RWPE2 (cell line): ENCODE measurements at regions not wholly inside any gene's neighbourhood (a gene's known extent, or its start where the extent isn't known, plus 50 kb on each side); places are given as distances from the start of the nearest gene placed in this dataset.
A peak's percentile ranks its signal among the peaks of the same experiment; 100 is the strongest.

Source experiments
- ATAC-seq: fragments of 200-7000 bp; cut with Tn5 transposase; 3 replicates; pipeline ENCODE4 v1.9.1; 2021; ENCODE audit warnings: low read depth
- DNase-seq: peaks from one replicate; pipeline ENCODE4 v3.0.0-alpha.2; 2020; ENCODE audit warnings: low spot score
- H3K27ac ChIP-seq: fragments of 450-650 bp; 2 replicates; pipeline ENCODE4 v1.5.1; 2017; ENCODE audit warnings: mild to moderate bottlenecking; ENCODE audit not compliant: poor library complexity, severe bottlenecking
- H3K27me3 ChIP-seq: fragments of 250-450 bp; sonication (Bioruptor Pico); 2 replicates; pipeline ENCODE4 v1.5.1; 2021; ENCODE audit warnings: mild to moderate bottlenecking, moderate library complexity; ENCODE audit not compliant: insufficient read depth, poor library complexity, severe bottlenecking
- H3K36me3 ChIP-seq: fragments of 250-450 bp; sonication (Bioruptor Pico); 2 replicates; pipeline ENCODE4 v1.5.1; 2020; ENCODE audit warnings: low read depth, mild to moderate bottlenecking, moderate library complexity
- H3K4me1 ChIP-seq: fragments of 250-450 bp; sonication (Bioruptor Pico); 2 replicates; pipeline ENCODE4 v1.5.1; 2021; ENCODE audit warnings: mild to moderate bottlenecking, moderate library complexity; ENCODE audit not compliant: insufficient read depth, poor library complexity, severe bottlenecking
- H3K4me3 ChIP-seq: fragments of 250-450 bp; sonication (Bioruptor Pico); 2 replicates; pipeline ENCODE4 v1.5.1; 2021; ENCODE audit warnings: mild to moderate bottlenecking, moderate library complexity; ENCODE audit not compliant: severe bottlenecking
- H3K9me3 ChIP-seq: fragments of 250-450 bp; sonication (Bioruptor Pico); 2 replicates; pipeline ENCODE4 v1.5.1; 2021; ENCODE audit warnings: mild to moderate bottlenecking, moderate library complexity; ENCODE audit not compliant: severe bottlenecking
- TF ChIP-seq, protein P1 (sequence below): fragments of 450-650 bp; IDR thresholded peaks from one replicate; pipeline ENCODE4 v1.5.1; 2017; ENCODE audit warnings: mild to moderate bottlenecking, moderate library complexity; ENCODE audit not compliant: poor library complexity, severe bottlenecking

GRCh38 chr5:92525131-92525530, 1055.9 kb downstream of the NR2F1-AS1 start:
- H3K9me3 ChIP-seq, result no peaks in the 10 kb centered on the region
- H3K27ac ChIP-seq, result no peak overlapping the region
- no peak for ATAC-seq
- H3K36me3 ChIP-seq, result no peaks in the 10 kb centered on the region
- H3K4me3 ChIP-seq, result no peak overlapping the region
- TF ChIP-seq, protein P1, sequence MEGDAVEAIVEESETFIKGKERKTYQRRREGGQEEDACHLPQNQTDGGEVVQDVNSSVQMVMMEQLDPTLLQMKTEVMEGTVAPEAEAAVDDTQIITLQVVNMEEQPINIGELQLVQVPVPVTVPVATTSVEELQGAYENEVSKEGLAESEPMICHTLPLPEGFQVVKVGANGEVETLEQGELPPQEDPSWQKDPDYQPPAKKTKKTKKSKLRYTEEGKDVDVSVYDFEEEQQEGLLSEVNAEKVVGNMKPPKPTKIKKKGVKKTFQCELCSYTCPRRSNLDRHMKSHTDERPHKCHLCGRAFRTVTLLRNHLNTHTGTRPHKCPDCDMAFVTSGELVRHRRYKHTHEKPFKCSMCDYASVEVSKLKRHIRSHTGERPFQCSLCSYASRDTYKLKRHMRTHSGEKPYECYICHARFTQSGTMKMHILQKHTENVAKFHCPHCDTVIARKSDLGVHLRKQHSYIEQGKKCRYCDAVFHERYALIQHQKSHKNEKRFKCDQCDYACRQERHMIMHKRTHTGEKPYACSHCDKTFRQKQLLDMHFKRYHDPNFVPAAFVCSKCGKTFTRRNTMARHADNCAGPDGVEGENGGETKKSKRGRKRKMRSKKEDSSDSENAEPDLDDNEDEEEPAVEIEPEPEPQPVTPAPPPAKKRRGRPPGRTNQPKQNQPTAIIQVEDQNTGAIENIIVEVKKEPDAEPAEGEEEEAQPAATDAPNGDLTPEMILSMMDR, result no peak
- H3K4me1 ChIP-seq, result peaks cover 2% of the 10 kb centered on the region
- no peaks in the 10 kb centered on the region for H3K27me3 ChIP-seq
- no peak for DNase-seq

DNA sequence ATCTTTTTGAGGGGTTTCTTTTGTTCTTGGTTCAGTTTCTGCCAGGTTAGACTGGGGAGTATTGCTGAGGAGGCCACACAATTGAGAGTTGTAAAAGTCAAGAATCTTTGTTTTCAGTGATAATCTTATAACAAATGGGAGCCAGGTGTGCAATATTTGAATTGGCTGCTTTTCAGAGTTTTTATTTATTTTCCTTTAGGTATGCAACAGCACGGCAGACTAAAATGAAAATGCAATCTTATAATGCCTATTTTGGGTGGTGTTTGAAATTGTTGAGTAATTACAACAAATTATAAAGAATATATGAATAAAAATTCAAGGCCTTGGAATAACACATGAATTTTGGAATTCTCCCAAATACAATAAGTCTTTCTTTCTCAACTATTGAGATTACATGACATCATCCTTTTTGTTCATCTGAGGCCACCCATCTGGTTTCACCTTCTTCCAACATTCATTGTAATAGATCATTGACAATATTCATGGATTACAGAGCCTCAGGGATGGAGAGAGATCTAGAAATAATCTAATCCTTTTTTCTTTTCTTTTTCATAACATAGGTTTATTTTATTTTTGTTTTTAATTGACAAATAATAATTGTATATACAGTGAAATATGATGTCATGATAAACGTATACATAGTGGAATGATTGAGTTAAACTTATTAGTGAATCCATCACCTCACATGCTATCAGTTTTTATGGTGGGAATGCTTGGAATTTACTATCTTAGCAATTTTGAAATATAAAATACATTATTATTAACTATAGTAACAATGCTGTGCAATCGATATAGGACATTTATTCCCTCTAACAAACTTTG, 1061.0 kb downstream of the NR2F1-AS1 start:
- Histone ChIP-seq H3K36me3 (no peaks in the 10 kb centered on the region), H3K9me3 (no peaks in the 10 kb centered on the region), H3K4me3 (no peak overlapping the region), H3K27me3 (no peaks in the 10 kb centered on the region), H3K27ac (no peak overlapping the region), H3K4me1 (peaks cover 9% of the 10 kb centered on the region)
- no peak for DNase-seq
- peak; percentile 46 for ATAC-seq
- TF ChIP-seq, protein P1, result no peak

DNA sequence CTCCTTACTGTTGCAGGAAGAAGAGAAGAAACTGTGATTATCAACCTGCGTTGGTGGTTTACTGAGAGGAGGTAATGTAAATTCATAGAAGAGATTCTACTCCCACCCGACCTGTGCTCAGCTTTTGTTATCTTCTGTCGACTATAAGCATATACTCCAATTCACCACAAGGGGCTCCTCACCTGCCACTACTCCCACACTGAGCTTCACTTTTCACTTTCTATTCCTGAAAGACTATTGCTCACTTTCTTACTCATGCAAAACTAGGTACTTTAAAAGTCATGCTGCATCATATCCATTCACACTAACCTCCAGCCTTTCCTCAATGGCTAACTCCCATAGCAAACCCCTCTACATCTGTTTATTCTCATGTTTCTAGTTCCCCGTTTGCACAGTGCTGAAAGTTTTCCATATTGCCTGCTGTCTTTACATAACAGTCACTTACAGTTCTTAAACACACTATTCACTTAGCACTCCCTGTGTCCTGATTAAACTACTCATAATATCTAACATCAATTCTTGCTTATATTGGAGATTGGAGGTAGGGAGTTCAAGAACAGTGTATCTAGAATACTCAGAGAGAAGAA, 1062.6 kb downstream of the NR2F1-AS1 start:
- no peaks in the 10 kb centered on the region for H3K36me3 ChIP-seq
- ATAC-seq, result peak; percentile 91
- no peak overlapping the region for H3K27ac ChIP-seq
- DNase-seq, result no peak
- no peaks in the 10 kb centered on the region for H3K27me3 ChIP-seq
- peaks cover 12% of the 10 kb centered on the region for H3K4me1 ChIP-seq
- no peaks in the 10 kb centered on the region for H3K9me3 ChIP-seq
- TF ChIP-seq, protein P1, result peak; percentile 86
- H3K4me3 ChIP-seq, result no peak overlapping the region

DNA sequence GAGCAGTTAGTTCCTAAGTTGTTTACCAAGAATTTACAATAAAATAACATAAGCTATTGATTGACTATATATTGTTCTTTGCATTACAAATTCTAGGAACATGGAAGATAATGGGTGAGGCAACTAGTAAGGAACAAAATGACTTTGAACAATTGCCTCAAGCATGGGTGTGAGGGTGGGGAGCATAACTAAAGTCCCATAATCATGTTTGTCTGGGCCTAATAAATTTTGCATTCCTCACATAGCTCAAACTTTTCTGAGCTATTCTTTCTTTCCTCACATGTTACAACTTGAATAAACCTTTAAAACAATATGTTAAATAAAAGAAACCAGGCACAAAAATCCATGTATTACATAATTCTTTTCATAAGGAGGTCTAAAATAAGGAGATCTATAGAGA, 1066.1 kb downstream of the NR2F1-AS1 start:
- no peaks in the 10 kb centered on the region for H3K27me3 ChIP-seq
- no peaks in the 10 kb centered on the region for H3K36me3 ChIP-seq
- TF ChIP-seq, protein P1, result no peak
- ATAC-seq, result no peak
- peaks cover 10% of the 10 kb centered on the region for H3K9me3 ChIP-seq
- peaks cover 8% of the 10 kb centered on the region for H3K4me1 ChIP-seq
- no peak overlapping the region for H3K27ac ChIP-seq
- no peak for DNase-seq
- no peak overlapping the region for H3K4me3 ChIP-seq

DNA sequence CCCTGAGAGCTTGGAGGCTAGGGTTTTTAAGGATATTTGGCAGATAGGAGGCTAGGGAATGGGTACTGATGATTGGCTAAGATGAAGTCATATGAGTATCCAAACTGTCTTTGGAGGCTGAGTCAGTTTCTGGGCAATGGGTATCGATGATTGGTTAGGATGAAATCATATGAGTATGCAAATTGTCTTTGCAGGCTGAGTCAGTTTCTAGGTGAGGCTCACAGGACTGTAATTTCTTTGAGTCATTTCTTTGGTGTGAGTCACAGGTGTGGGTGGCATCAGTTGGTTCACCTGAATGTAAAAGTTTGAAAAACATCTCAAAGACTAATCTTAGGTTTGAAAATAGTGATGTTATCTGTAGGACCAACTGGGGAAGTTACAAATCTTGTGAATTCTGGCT, 1068.0 kb downstream of the NR2F1-AS1 start:
- TF ChIP-seq, protein P1, result no peak
- no peaks in the 10 kb centered on the region for H3K27me3 ChIP-seq
- no peak overlapping the region for H3K4me3 ChIP-seq
- peak overlapping the region; percentile 20 for H3K27ac ChIP-seq
- peaks cover 4% of the 10 kb centered on the region for H3K4me1 ChIP-seq
- H3K9me3 ChIP-seq, result peaks cover 15% of the 10 kb centered on the region
- ATAC-seq (peak; percentile 72), DNase-seq (no peak)
- H3K36me3 ChIP-seq, result no peaks in the 10 kb centered on the region
